ENCODE measurements at regions not wholly inside any gene's neighbourhood (a gene's known extent, or its start where the extent isn't known, plus 50 kb on each side); places are given as distances from the start of the nearest gene placed in this dataset.

DNA sequence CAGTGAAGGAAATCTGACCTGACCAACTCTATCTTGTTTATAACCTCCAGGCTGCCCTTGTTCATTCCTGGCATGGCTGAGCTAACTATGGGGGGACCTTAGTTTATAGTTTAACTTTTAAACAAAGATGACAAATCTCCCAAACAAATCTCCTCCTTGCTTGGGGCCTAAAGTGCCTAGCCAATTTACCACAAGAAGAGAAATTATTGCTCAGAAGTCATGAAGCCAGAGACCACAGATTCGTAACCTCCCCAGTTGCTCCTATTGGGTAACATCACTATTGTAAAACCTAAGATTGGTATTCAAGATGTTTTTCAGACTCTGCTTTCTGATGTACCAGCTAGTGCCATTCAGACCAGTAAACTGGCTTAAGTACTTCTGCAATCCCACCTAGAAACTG is 649.4 kb upstream of the SLC8A1 start:
- Histone ChIP-seq H3K27me3 (ENCODE audit: control insufficient read depth in 2 of 2, insufficient read depth in 2 of 2, low read length in 2 of 2) (no peaks in the 10 kb centered on the region), H3K4me3 (ENCODE audit: low read length) (no peak overlapping the region), H3K27ac (ENCODE audit: low read depth, low read length) (no peak overlapping the region), H3K4me1 (ENCODE audit: control insufficient read depth in 2 of 2, insufficient read depth in 2 of 2, low read length in 2 of 2) (no peaks in the 10 kb centered on the region), H3K9me3 (ENCODE audit: control insufficient read depth in 2 of 3, low read length in 3 of 3) (no peaks in the 10 kb centered on the region), H3K36me3 (ENCODE audit: control insufficient read depth in 2 of 3, insufficient read depth in 3 of 3, low read length in 3 of 3) (no peaks in the 10 kb centered on the region)
- H3K27me3 Mint-ChIP-seq, result no peaks in the 10 kb centered on the region
- CTCF ChIA-PET, result no interaction called here
- no peak overlapping the region for H3K4me3 Mint-ChIP-seq
- intact Hi-C loops (cut with micrococcal nuclease), result no loop called here
- peak overlapping the region in 1 of 9 donors; percentile 4 for H3K27ac Mint-ChIP-seq
- DNase-seq (no peak), ATAC-seq (no peak)
- H3K4me1 Mint-ChIP-seq, result no peaks in the 10 kb centered on the region
- H3K36me3 Mint-ChIP-seq, result no peaks in the 10 kb centered on the region
- POLR2A ChIA-PET, result no interaction called here
- peaks cover 0 to 10% (median 0%) of the 10 kb centered on the region in 11 donors for H3K9me3 Mint-ChIP-seq

DNA sequence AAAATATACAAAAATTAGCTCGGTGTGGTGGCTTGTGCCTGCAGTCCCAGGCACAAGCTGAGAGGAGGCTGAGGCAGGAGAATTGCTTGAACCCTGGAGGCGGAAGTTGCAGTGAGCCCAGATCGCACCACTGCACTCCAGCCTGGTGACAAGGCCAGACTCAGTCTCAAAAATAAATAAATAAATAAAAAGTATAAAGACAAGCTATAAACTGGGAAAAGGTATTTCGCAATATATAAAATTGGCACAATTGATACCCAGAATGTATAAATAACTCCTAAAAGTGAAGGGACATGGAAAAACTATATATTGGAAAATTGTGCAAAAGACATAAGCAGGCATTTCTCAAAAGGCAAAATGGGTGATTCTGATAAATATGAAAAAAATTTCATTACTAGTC is 657.9 kb upstream of the SLC8A1 start:
- no peaks in the 10 kb centered on the region for H3K27me3 Mint-ChIP-seq
- no peaks in the 10 kb centered on the region for H3K9me3 ChIP-seq (ENCODE audit: control insufficient read depth in 2 of 3, low read length in 3 of 3)
- H3K27ac Mint-ChIP-seq, result no peak overlapping the region
- no peaks in the 10 kb centered on the region for H3K27me3 ChIP-seq (ENCODE audit: control insufficient read depth in 2 of 2, insufficient read depth in 2 of 2, low read length in 2 of 2)
- peaks cover 0 to 13% (median 4%) of the 10 kb centered on the region in 11 donors for H3K9me3 Mint-ChIP-seq
- intact Hi-C loops (cut with micrococcal nuclease), result no loop called here
- no peak overlapping the region for H3K27ac ChIP-seq (ENCODE audit: low read depth, low read length)
- POLR2A ChIA-PET, result no interaction called here
- H3K4me1 Mint-ChIP-seq, result no peaks in the 10 kb centered on the region
- H3K4me3 ChIP-seq (ENCODE audit: low read length), result no peak overlapping the region
- no peaks in the 10 kb centered on the region for H3K4me1 ChIP-seq (ENCODE audit: control insufficient read depth in 2 of 2, insufficient read depth in 2 of 2, low read length in 2 of 2)
- ATAC-seq (no peak), DNase-seq (no peak)
- H3K4me3 Mint-ChIP-seq, result no peak overlapping the region
- CTCF ChIA-PET, result no interaction called here
- H3K36me3 ChIP-seq (ENCODE audit: control insufficient read depth in 2 of 3, insufficient read depth in 3 of 3, low read length in 3 of 3), result no peaks in the 10 kb centered on the region
- no peaks in the 10 kb centered on the region for H3K36me3 Mint-ChIP-seq

DNA sequence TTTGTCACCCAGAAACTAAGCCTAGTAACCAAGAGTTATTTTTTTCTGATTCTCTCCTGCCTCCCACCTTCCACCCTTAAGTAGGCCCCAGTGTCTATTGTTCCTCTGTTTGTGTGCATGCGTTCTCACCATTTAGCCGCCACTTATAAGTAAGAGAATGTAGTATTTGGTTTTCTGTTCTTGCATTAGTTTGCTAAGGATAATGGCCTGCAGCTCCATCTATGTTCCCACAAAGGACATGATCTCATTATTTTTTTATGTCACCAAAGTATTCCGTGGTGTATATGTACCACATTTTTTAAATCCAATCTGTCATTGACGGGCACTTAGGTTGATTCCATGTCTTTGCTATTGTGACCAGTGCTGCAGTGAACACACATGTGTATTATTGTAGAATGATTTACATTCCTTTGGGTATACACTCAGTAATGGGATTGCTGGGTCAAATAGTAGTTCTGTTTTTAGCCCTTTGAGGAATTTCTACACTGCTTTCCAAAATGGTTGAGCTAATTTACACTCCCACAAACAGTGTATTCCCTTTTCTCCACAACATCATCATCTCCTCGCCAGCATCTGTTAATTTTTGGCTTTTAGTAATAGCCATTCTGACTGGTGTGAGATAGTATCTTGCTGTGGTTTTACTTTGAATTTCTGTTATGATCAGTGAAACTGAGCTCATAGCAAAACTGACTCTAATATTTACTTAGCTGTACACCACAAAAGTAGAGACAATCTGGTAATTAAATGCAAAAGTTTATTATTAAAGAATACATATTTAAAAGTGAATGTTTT is 660.1 kb upstream of the SLC8A1 start:
- intact Hi-C loops (cut with micrococcal nuclease), result no loop called here
- H3K4me3 ChIP-seq (ENCODE audit: low read length), result no peak overlapping the region
- no peaks in the 10 kb centered on the region for H3K4me1 ChIP-seq (ENCODE audit: control insufficient read depth in 2 of 2, insufficient read depth in 2 of 2, low read length in 2 of 2)
- H3K4me1 Mint-ChIP-seq, result no peaks in the 10 kb centered on the region
- ATAC-seq (no peak), DNase-seq (no peak)
- no peaks in the 10 kb centered on the region for H3K36me3 ChIP-seq (ENCODE audit: control insufficient read depth in 2 of 3, insufficient read depth in 3 of 3, low read length in 3 of 3)
- no peak overlapping the region for H3K27ac ChIP-seq (ENCODE audit: low read depth, low read length)
- no peaks in the 10 kb centered on the region for H3K27me3 ChIP-seq (ENCODE audit: control insufficient read depth in 2 of 2, insufficient read depth in 2 of 2, low read length in 2 of 2)
- no peaks in the 10 kb centered on the region for H3K27me3 Mint-ChIP-seq
- H3K36me3 Mint-ChIP-seq, result no peaks in the 10 kb centered on the region
- no peak overlapping the region for H3K4me3 Mint-ChIP-seq
- H3K9me3 Mint-ChIP-seq, result peaks cover 0 to 13% (median 3%) of the 10 kb centered on the region in 11 donors
- ChIA-PET POLR2A (no interaction called here), CTCF (no interaction called here)
- H3K27ac Mint-ChIP-seq, result no peak overlapping the region
- no peaks in the 10 kb centered on the region for H3K9me3 ChIP-seq (ENCODE audit: control insufficient read depth in 2 of 3, low read length in 3 of 3)

DNA sequence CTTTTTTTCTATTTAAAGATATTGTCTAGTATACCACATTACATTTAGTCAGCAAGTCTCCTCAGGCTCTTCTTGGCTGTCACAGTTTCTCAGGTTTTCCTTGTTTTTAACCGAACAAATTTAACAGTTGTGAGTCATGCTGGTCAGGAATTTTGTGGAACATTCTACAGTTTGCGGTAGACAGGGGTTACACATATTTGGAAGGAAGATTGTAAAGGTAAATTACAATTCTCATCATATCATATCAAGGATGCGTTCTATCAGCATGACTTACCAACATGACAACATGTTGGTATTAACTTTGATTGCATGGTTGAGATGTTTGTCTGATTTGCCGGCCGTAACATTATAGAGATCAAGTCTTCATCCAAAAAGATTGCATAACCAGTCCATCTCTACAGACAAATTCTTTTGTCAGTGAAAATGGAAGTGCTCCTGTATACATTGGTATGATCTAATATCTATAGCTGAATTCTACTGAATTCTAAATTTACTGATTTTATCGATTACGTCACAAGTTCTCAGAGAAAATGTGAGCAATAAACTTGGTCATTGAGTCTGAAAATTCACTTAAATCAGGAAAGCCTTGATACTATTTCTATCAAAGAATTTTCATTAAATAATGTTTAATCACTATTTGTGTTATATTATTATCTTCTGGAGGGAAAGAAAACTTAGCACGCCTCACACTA is 664.4 kb upstream of the SLC8A1 start:
- Histone ChIP-seq H3K27me3 (ENCODE audit: control insufficient read depth in 2 of 2, insufficient read depth in 2 of 2, low read length in 2 of 2) (no peaks in the 10 kb centered on the region), H3K4me1 (ENCODE audit: control insufficient read depth in 2 of 2, insufficient read depth in 2 of 2, low read length in 2 of 2) (no peaks in the 10 kb centered on the region), H3K36me3 (ENCODE audit: control insufficient read depth in 2 of 3, insufficient read depth in 3 of 3, low read length in 3 of 3) (no peaks in the 10 kb centered on the region), H3K27ac (ENCODE audit: low read depth, low read length) (no peak overlapping the region), H3K4me3 (ENCODE audit: low read length) (no peak overlapping the region), H3K9me3 (ENCODE audit: control insufficient read depth in 2 of 3, low read length in 3 of 3) (no peaks in the 10 kb centered on the region)
- Mint-ChIP-seq H3K4me1 (no peaks in the 10 kb centered on the region), H3K4me3 (no peak overlapping the region), H3K27me3 (no peaks in the 10 kb centered on the region), H3K9me3 (peaks cover 0 to 13% (median 3%) of the 10 kb centered on the region in 11 donors), H3K27ac (no peak overlapping the region), H3K36me3 (no peaks in the 10 kb centered on the region)
- ATAC-seq, result no peak
- ChIA-PET CTCF (no interaction called here), POLR2A (no interaction called here)
- intact Hi-C loops (cut with micrococcal nuclease), result no loop called here
- DNase-seq, result no peak

DNA sequence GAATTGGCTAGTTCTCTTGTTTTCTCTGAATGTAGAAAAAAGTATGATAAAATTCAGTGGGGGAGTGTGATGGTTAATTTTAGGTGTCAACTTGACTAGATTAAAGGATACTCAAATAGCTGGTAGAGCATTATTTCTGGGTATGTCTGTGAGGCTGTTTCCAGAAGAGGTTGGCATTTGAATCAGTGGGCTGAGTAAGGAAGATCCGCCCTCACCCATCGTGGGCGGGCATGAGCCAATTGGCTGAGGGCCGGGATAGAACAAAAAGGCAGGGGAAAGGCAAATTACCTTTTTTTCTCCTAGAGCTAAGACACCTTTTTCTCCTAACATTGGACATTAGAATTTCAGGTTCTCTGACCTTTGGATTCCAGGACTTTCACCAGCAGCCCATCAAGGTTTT is 667.6 kb upstream of the SLC8A1 start:
- ChIA-PET CTCF (no interaction called here), POLR2A (no interaction called here)
- H3K4me1 ChIP-seq (ENCODE audit: control insufficient read depth in 2 of 2, insufficient read depth in 2 of 2, low read length in 2 of 2), result no peaks in the 10 kb centered on the region
- no peak for ATAC-seq
- H3K27ac ChIP-seq (ENCODE audit: low read depth, low read length), result no peak overlapping the region
- DNase-seq, result no peak
- Mint-ChIP-seq H3K36me3 (no peaks in the 10 kb centered on the region), H3K27me3 (no peaks in the 10 kb centered on the region), H3K9me3 (peaks cover 0 to 19% (median under 1%) of the 10 kb centered on the region in 11 donors), H3K27ac (no peak overlapping the region), H3K4me3 (no peak overlapping the region), H3K4me1 (no peaks in the 10 kb centered on the region)
- no peaks in the 10 kb centered on the region for H3K36me3 ChIP-seq (ENCODE audit: control insufficient read depth in 2 of 3, insufficient read depth in 3 of 3, low read length in 3 of 3)
- no peaks in the 10 kb centered on the region for H3K9me3 ChIP-seq (ENCODE audit: control insufficient read depth in 2 of 3, low read length in 3 of 3)
- H3K4me3 ChIP-seq (ENCODE audit: low read length), result no peak overlapping the region
- no peaks in the 10 kb centered on the region for H3K27me3 ChIP-seq (ENCODE audit: control insufficient read depth in 2 of 2, insufficient read depth in 2 of 2, low read length in 2 of 2)
- intact Hi-C loops (cut with micrococcal nuclease), result no loop called here

DNA sequence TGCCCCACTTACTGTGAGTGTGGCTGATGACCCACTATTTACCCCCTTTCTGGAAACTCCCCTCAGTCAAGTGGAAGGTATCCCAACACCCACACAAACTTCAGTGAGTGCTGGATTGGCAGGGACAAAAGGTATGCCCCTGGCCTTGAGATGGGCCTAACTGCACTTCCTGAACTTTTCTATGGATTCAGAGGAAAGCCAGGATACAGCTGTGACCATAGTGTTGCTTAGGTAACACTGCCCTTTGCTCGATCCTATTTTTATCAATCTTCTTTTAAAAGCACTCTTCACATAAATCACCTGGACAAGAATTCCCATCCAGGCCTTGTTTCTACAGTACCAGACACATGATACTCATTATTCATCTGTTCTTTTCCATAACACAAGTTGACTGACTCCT is 671.5 kb upstream of the SLC8A1 start:
- Mint-ChIP-seq H3K4me3 (no peak overlapping the region), H3K4me1 (no peaks in the 10 kb centered on the region), H3K27me3 (no peaks in the 10 kb centered on the region), H3K9me3 (peaks cover 0 to 17% (median 0%) of the 10 kb centered on the region in 11 donors), H3K27ac (no peak overlapping the region), H3K36me3 (no peaks in the 10 kb centered on the region)
- ChIA-PET POLR2A (no interaction called here), CTCF (no interaction called here)
- H3K27ac ChIP-seq (ENCODE audit: low read depth, low read length), result no peak overlapping the region
- no peaks in the 10 kb centered on the region for H3K9me3 ChIP-seq (ENCODE audit: control insufficient read depth in 2 of 3, low read length in 3 of 3)
- ATAC-seq, result no peak
- no peak for DNase-seq
- no peak overlapping the region for H3K4me3 ChIP-seq (ENCODE audit: low read length)
- H3K4me1 ChIP-seq (ENCODE audit: control insufficient read depth in 2 of 2, insufficient read depth in 2 of 2, low read length in 2 of 2), result no peaks in the 10 kb centered on the region
- intact Hi-C loops (cut with micrococcal nuclease), result no loop called here
- H3K36me3 ChIP-seq (ENCODE audit: control insufficient read depth in 2 of 3, insufficient read depth in 3 of 3, low read length in 3 of 3), result no peaks in the 10 kb centered on the region
- no peaks in the 10 kb centered on the region for H3K27me3 ChIP-seq (ENCODE audit: control insufficient read depth in 2 of 2, insufficient read depth in 2 of 2, low read length in 2 of 2)

DNA sequence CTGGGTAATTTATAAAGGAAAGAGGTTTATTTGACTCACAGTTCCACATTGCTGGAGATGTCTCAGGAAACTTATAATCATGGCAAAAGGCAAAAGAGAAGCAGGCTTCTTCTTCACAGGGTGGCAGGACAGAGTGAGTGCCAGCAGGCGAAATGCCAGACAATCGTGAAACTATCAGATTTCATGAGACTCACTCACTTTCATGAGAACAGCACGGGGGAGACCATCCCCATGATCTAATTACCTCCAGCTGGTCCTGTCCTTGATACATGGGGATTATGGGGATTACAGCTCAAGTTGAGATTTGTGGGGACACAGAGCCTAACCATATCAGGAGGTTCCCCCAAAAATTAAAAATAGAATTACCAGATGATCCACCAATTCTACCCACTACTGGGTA is 675.5 kb upstream of the SLC8A1 start:
- intact Hi-C loops (cut with micrococcal nuclease), result no loop called here
- no peaks in the 10 kb centered on the region for H3K36me3 Mint-ChIP-seq
- ATAC-seq (no peak), DNase-seq (no peak)
- no peaks in the 10 kb centered on the region for H3K4me1 ChIP-seq (ENCODE audit: control insufficient read depth in 2 of 2, insufficient read depth in 2 of 2, low read length in 2 of 2)
- CTCF ChIA-PET, result no interaction called here
- no peak overlapping the region for H3K27ac Mint-ChIP-seq
- no peaks in the 10 kb centered on the region for H3K4me1 Mint-ChIP-seq
- H3K36me3 ChIP-seq (ENCODE audit: control insufficient read depth in 2 of 3, insufficient read depth in 3 of 3, low read length in 3 of 3), result no peaks in the 10 kb centered on the region
- H3K9me3 Mint-ChIP-seq, result peaks cover 0 to 15% (median 0%) of the 10 kb centered on the region in 11 donors
- no peak overlapping the region for H3K4me3 ChIP-seq (ENCODE audit: low read length)
- no peak overlapping the region for H3K27ac ChIP-seq (ENCODE audit: low read depth, low read length)
- no peak overlapping the region for H3K4me3 Mint-ChIP-seq
- POLR2A ChIA-PET, result no interaction called here
- no peaks in the 10 kb centered on the region for H3K9me3 ChIP-seq (ENCODE audit: control insufficient read depth in 2 of 3, low read length in 3 of 3)
- no peaks in the 10 kb centered on the region for H3K27me3 Mint-ChIP-seq
- H3K27me3 ChIP-seq (ENCODE audit: control insufficient read depth in 2 of 2, insufficient read depth in 2 of 2, low read length in 2 of 2), result no peaks in the 10 kb centered on the region
